Medulla oblongata (tissue), 1 donor: ENCODE measurements at regions not wholly inside any gene's neighbourhood (a gene's known extent, or its start where the extent isn't known, plus 50 kb on each side); places are given as distances from the start of the nearest gene placed in this dataset.
"Not testable (repeated sequence)": the region's sequence is repeated elsewhere in the genome, so short reads cannot be mapped to it uniquely, and the experiment has no call there.

Source experiments
- DNase-seq: peaks from one replicate; pipeline ENCODE4 v3.0.0-alpha.2; 2015; ENCODE audit errors: extremely low spot score

GRCh38 chr3:174540116-174540908, 318.8 kb upstream of the NAALADL2 start:
- DNase-seq, result no peak

DNA sequence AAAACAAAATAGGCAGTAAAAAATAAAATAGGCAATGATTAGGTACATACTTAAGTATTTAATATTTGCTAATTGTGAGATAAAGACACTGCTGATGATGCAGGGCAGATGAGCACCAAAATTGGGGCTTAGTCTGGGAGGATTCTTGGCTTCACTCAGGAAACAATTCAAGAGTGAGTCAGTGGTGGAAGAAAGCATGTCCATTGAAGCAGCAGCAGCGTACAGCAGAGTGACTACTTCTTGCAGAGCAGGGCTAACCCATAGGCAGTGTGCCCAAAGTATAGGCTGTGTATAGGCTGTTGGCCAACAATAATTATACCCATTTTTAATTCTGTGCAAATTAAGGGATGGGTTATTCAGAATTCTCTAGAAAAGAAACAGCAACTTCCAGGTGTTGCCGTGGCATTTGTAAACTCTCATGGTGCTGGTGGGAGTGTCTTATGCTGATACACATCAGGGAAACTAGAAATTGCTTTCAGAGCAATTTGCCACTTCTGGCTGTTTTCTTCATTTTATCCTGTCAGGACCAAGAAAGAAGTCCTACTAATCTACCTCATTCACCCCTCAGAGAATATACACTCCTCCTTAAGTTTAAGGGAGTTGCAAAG, 317.3 kb upstream of the NAALADL2 start:
- DNase-seq, result no peak

DNA sequence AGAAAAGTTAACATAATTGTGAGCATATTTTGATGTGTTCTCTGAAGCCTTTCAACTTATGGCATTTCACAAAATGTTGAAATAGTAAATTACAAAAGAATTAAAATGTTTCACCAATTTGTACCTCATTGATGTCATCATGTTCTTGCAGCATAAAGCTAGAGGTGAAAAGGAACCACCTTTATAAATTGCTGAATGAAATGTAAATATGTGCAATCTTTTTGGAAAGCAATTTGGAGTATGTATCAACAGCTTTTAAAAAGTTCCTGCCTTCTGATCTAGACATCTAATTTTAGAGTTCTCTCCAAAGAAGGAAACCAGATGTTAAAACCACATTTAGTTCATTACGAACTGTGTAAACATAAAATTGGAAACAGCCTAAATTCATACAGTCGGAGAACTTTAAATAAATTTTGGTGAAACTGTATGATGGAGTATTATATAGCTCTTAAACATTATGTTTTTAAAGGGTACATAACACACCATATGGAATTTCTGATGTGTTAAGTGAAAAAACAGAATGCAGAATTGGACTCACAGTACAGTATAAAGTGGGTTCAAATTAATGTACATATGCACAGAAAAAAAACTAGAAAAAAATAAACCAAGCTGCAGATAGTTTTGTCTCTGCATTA, 311.2 kb upstream of the NAALADL2 start:
- no peak for DNase-seq

DNA sequence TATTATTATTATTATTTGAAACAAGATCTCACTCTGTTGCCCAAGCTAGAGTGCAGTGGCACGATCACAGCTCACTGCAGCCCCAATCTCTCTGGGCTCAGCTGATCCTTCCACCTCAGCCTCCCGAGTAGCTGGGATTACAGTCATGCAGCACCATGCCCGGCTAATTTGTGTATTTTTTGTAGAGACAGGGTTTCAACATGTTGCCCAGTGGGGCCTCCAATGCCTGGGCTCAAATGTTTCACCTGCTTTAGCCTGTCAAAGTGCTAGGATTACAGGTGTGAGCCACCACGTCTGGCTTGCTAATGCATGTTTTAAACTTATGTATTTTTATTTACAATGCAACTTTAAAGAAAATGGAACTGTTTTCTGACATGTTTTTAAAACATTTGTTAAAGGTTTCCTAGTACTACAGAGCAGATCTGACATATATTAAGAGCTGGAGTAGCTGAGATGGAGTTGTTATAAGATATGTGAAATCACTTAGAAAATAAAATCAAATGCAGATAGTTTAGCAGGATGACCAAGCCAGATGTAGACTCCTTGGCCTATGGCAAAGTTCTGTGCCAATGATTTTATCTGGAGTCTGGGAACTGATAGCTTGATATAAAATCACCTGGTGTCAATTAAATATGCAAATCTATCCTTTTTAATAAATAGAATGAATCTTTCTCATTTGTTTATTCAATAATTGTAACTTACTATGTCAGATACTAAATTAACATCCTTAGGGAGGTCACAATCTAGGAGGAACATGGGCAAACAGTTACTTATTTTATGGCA, 310.1 kb upstream of the NAALADL2 start:
- no peak for DNase-seq

DNA sequence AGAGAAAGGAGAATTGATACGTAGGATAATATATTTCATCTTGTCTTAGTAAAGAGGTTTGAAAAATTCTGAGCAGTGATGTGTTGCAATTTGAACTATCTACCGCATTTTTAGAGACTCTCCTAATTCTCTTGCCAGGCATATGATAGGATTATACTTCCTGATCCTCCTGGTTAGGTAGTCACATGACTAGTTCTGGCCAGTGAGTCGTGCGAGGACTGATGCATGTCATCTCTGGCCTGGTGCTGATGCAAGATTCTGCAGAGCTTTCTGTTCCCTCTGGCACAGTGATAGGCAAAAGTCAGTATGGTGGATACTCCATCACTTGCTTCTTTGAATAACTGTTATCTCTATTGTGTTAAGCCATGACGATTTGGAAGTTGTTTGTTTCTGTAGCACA, 277.6 kb upstream of the NAALADL2 start:
- DNase-seq, result no peak

- DNase-seq, result no peak
These were observed 275.7 kb upstream of the NAALADL2 start for GRCh38 chr3:174583396-174583795.

DNA sequence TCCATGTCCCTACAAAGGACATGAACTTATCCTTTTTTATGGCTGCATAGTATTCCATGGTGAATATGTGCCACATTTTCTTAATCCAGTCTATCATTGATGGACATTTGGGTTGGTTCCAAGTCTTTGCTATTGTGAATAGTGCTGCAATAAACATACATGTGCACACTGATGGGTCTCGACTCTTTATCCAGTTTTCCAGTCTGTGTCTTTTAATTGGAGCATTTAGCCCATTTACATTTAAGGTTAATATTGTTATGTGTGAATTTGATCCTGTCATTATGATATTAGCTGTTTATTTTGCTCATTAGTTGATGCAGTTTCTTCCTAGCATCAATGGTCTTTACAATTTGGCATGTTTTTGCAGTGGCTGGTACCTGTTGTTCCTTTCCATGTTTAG, 272.0 kb upstream of the NAALADL2 start:
- not testable (repeated sequence) for DNase-seq

- no peak for DNase-seq
These were observed 262.6 kb upstream of the NAALADL2 start for GRCh38 chr3:174596447-174596982.

- DNase-seq, result no peak
These were observed 260.2 kb upstream of the NAALADL2 start for GRCh38 chr3:174598885-174599439.

DNA sequence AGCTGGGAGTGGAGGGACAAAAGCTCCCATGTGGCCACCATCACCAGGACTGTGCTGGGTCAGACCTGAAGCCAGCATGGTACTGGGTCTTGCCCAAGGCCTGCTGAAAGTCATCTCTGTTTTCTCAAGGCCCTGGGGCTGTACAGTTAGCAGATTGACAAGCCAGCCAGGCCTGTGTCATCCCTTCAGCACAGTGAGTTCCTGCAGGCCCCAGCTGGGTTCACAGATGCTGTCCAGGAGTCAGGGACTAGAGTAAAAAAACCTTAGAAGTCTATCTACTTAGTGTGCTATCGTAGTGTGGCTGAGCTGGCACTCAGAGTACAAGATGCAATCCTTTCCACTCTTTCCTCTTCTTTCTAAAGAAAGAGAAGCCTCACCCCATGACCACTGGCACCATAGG, 246.0 kb upstream of the NAALADL2 start:
- DNase-seq, result no peak

DNA sequence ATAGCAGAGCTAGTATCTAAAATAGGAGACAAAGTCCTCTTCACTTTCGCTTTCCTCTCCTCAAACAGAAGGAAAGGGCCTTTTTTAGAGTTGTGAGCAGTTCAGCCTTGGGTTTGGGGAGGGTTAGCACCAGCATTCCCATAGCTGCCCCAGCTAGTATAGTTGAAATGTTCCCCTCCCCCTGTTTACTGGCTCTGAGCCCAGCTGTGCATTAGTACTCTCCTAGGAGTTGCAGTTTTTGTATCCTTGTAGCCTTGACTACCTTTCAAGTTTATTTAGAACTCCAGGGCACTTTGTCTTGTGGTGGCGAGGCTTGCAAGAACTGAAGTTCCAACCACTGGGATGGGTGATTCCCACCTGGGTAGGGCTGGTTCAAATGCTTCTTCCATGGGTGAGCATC, 245.1 kb upstream of the NAALADL2 start:
- no peak for DNase-seq

GRCh38 chr3:174618368-174619080, 240.6 kb upstream of the NAALADL2 start:
- DNase-seq, result no peak

DNA sequence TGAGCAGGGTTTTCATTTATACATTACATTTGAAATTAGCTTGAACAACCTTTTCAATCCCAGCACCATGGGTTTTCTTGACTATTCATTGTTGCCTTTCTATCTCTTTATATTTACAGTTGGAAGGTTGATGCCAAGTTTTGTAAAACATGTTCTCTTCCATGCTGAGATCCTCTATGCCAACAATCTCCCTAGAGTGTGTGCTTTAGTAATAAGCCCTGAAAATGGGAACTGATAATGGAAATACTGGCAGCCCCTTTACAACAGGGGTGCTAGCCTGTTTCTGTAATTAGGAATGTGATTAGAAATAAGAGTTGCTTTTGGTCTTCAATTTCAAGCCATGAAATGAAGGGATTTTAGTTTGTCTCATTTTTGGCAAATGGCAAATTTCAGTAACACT, 239.9 kb upstream of the NAALADL2 start:
- no peak for DNase-seq

- DNase-seq, result no peak
These were observed 239.0 kb upstream of the NAALADL2 start for GRCh38 chr3:174620138-174620537.

- DNase-seq, result no peak
These were observed 238.2 kb upstream of the NAALADL2 start for GRCh38 chr3:174620855-174621472.

GRCh38 chr3:174633342-174633741, 225.8 kb upstream of the NAALADL2 start:
- no peak for DNase-seq

DNA sequence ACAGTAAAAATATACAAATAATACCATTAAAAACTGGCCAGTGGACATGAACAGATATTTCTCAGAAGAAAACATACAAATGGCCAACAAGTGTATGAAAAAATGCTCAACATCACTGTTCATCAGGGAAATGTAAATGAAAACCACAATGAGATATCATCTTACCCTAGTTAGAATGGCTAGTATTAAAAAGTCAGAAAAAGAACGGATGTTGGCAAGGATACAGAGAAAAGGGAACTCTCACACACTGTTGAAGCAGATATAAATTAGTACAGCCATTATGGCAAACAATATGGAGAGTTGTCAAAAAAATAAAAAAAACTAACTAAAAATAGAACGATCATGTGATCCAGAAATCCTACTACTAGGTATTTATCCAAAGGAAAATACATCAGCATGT, 222.7 kb upstream of the NAALADL2 start:
- no peak for DNase-seq

DNA sequence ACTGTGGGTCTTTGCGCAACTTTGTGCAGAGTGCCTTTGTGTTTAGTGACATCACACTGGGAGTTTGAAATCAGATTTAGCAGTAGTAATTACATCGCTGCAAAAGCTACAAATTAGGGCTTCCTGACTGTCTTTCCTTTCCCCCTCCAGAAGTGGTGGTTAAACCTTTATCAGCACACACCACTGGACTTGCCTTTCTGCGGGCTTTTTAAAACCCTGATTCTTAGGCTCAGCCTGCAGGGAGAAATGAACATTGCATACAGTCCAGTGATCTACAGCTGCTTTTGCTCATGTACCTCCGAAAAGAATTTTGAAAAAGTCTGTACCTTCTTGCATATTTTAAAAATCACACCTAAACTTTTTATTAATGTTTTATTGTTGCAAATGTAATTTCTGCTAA, 219.7 kb upstream of the NAALADL2 start:
- DNase-seq, result no peak

- DNase-seq, result no peak
These were observed 219.2 kb upstream of the NAALADL2 start for GRCh38 chr3:174639970-174640369.

GRCh38 chr3:174640932-174641331, 218.2 kb upstream of the NAALADL2 start:
- DNase-seq, result no peak

DNA sequence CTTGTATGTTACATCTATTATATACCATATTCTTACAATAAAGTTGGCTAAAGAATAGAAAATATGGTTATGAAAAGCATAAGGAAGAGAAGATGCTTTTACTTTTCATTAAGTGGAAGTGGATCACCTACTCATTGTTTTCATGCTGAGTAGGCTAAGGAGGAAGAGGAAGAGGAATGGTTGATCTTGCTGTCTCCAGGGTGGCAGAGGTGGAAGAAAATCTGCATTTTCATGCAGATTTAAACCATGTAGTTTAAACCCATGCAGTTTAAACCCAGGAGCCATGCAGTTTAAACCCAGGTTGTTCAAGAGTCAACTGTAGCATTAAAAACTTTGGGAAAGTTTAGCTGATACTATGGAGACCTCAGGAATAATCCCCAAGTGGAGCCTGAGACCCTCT, 214.8 kb upstream of the NAALADL2 start:
- DNase-seq, result no peak
